PC-9 (cell line): ENCODE measurements at regions not wholly inside any gene's neighbourhood (a gene's known extent, or its start where the extent isn't known, plus 50 kb on each side); places are given as distances from the start of the nearest gene placed in this dataset.

Experiments
- BruUV-seq: library from RNA; stranded (reverse); fragments of 400-500 nt; replicated peaks from 2 replicates; lab custom pipeline; 2021; lab: Mats Ljungman, UMichigan
- CTCF ChIA-PET: fragments of 300-600 bp; sonication (Branson Sonifier 250); formaldehyde crosslinking; loops from one replicate; lab custom pipeline; 2022; ENCODE audit warnings: antibody characterized with exemption; lab: Charles Lee
- POLR2A ChIA-PET: fragments of 300-600 bp; sonication (Branson Sonifier 250); formaldehyde crosslinking; loops from one replicate; lab custom pipeline; 2022; ENCODE audit warnings: antibody characterized with exemption; ENCODE audit not compliant: unreplicated experiment; lab: Charles Lee
- DNase-seq, 2 experiments: peaks; one replicate each; pipeline versions ENCODE4 v3.0.0 to v3.0.0-alpha.2; 2015 to 2022; ENCODE audit warnings: mixed read lengths in 1 of 2
- H2AFZ ChIP-seq: fragments of 200-600 bp; sonication (generic); 2 replicates; pipeline ENCODE4 v1.8.1; 2017; ENCODE audit warnings: antibody characterized with exemption
- H3F3A ChIP-seq: fragments of 200-600 bp; sonication (generic); 2 replicates; pipeline ENCODE4 v1.8.1; 2017; ENCODE audit warnings: antibody characterized with exemption, mild to moderate bottlenecking, low read depth; ENCODE audit not compliant: insufficient read depth
- H3K27ac ChIP-seq: fragments of 200-600 bp; sonication (generic); 2 replicates; pipeline ENCODE4 v1.6.1; 2016; ENCODE audit warnings: mixed run types
- H3K27me3 ChIP-seq: fragments of 200-600 bp; sonication (generic); 2 replicates; pipeline ENCODE4 v1.6.1; 2016; ENCODE audit warnings: low read depth, mixed run types; ENCODE audit not compliant: insufficient read depth
- H3K36me3 ChIP-seq: fragments of 200-600 bp; sonication (generic); 2 replicates; pipeline ENCODE4 v1.6.1; 2016; ENCODE audit warnings: low read depth, mixed run types
- H3K4me1 ChIP-seq: fragments of 200-600 bp; sonication (generic); replicated peaks from 2 replicates; pipeline ENCODE4 v1.6.1; 2016; ENCODE audit warnings: mixed run types; ENCODE audit not compliant: insufficient read depth
- H3K4me2 ChIP-seq: fragments of 200-600 bp; sonication (generic); 2 replicates; pipeline ENCODE4 v1.6.1; 2017; ENCODE audit warnings: mixed run types
- H3K4me3 ChIP-seq: fragments of 200-600 bp; sonication (generic); 2 replicates; pipeline ENCODE4 v1.6.1; 2016; ENCODE audit warnings: mixed run types
- H3K79me2 ChIP-seq: fragments of 200-600 bp; sonication (generic); 2 replicates; pipeline ENCODE4 v1.6.1; 2017; ENCODE audit warnings: low read depth, mixed run types
- H3K9me2 ChIP-seq: fragments of 200-600 bp; sonication (generic); 2 replicates; pipeline ENCODE4 v1.8.1; 2017; ENCODE audit warnings: mild to moderate bottlenecking; ENCODE audit not compliant: insufficient read depth
- H3K9me3 ChIP-seq: fragments of 200-600 bp; sonication (generic); 2 replicates; pipeline ENCODE4 v1.8.1; 2016; ENCODE audit warnings: low read depth; ENCODE audit not compliant: insufficient read depth
- H4K20me1 ChIP-seq: fragments of 200-600 bp; sonication (generic); 2 replicates; pipeline ENCODE4 v1.8.1; 2017; ENCODE audit not compliant: insufficient read depth
- EZH2 ChIP-seq: fragments of 200-600 bp; sonication (generic); IDR thresholded peaks from 2 replicates; pipeline ENCODE4 v1.8.0; 2017; ENCODE audit warnings: antibody characterized with exemption, low read depth
- intact Hi-C: fragments of 100-400 bp; cut with micrococcal nuclease; formaldehyde crosslinking; loops from one replicate; pipeline ENCODE4 v1.10.0; 2022; ENCODE audit not compliant: unreplicated experiment
- TF ChIP-seq, protein P1 (sequence below): fragments of 200-600 bp; sonication (generic); conservative IDR thresholded peaks from 2 replicates; pipeline ENCODE4 v1.6.1; 2017; ENCODE audit warnings: mixed run types, antibody characterized with exemption, mild to moderate bottlenecking, moderate library complexity

DNA sequence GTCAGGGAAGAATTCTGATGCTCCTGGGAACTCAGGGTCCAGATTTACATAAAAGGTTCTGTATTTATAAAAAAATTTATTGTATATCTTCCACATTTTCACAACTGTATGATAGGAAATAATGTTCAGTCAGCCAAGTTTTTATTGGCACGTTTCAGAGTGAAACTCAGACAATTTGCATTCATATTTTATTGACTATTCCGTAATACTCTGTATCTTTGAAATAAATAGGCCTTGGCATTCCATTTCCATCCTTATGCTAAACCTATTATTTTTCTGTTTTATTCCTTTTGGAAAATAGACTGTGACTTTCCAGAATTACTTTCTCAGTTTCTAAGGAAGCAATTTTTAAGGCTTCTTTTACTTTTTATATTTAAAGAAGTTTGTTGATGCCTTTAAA, 329.0 kb downstream of the OLFM3 start:
- no TSS peak for BruUV-seq
- Histone ChIP-seq H3K79me2 (no peaks in the 10 kb centered on the region), H4K20me1 (no peaks in the 10 kb centered on the region), H3K27me3 (no peaks in the 10 kb centered on the region), H3F3A (no peaks in the 10 kb centered on the region), H3K27ac (no peak overlapping the region), H3K4me2 (no peak overlapping the region), H3K9me3 (0 out of 2 replicates have a peak, but pooled peaks cover 10% of the 10 kb centered on the region), H3K4me1 (no peaks in the 10 kb centered on the region), H3K9me2 (no peaks in the 10 kb centered on the region), H3K36me3 (no peaks in the 10 kb centered on the region), H2AFZ (no peak overlapping the region), H3K4me3 (no peak overlapping the region)
- TF ChIP-seq EZH2, result no peak
- TF ChIP-seq, protein P1, sequence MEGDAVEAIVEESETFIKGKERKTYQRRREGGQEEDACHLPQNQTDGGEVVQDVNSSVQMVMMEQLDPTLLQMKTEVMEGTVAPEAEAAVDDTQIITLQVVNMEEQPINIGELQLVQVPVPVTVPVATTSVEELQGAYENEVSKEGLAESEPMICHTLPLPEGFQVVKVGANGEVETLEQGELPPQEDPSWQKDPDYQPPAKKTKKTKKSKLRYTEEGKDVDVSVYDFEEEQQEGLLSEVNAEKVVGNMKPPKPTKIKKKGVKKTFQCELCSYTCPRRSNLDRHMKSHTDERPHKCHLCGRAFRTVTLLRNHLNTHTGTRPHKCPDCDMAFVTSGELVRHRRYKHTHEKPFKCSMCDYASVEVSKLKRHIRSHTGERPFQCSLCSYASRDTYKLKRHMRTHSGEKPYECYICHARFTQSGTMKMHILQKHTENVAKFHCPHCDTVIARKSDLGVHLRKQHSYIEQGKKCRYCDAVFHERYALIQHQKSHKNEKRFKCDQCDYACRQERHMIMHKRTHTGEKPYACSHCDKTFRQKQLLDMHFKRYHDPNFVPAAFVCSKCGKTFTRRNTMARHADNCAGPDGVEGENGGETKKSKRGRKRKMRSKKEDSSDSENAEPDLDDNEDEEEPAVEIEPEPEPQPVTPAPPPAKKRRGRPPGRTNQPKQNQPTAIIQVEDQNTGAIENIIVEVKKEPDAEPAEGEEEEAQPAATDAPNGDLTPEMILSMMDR, result no peak
- ChIA-PET CTCF (no interaction called here), POLR2A (no interaction called here)
- no peak for DNase-seq
- intact Hi-C loops, result no loop called here

DNA sequence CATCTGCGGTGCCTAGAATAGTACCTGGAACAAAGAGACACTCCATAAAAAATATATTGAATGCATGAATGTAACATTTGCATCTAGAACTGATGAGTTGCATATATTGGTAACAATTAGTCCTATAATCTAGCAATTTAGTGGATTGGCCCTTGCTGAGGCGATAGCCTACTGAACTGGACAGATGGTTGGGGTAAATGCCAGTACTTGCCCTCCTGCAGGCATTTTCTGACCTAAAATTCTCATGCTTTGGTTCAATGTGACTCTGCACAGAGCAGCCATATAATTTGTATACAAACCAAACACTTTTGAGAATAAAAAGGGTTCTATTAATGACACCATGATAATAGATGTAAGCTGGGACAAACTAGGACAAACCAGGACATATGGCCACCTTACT, 313.6 kb downstream of the OLFM3 start:
- ChIA-PET CTCF (no interaction called here), POLR2A (no interaction called here)
- BruUV-seq, result no TSS peak
- no peaks in the 10 kb centered on the region for H4K20me1 ChIP-seq
- no peak overlapping the region for H3K4me3 ChIP-seq
- no peaks in the 10 kb centered on the region for H3K9me3 ChIP-seq
- no peaks in the 10 kb centered on the region for H3K9me2 ChIP-seq
- H3K27ac ChIP-seq, result no peak overlapping the region
- intact Hi-C loops, result no loop called here
- H3F3A ChIP-seq, result no peaks in the 10 kb centered on the region
- H3K36me3 ChIP-seq, result no peaks in the 10 kb centered on the region
- H2AFZ ChIP-seq, result no peak overlapping the region
- no peak for DNase-seq
- H3K4me2 ChIP-seq, result no peak overlapping the region
- TF ChIP-seq EZH2, result no peak
- TF ChIP-seq, protein P1, result no peak
- H3K79me2 ChIP-seq, result no peaks in the 10 kb centered on the region
- H3K4me1 ChIP-seq, result no peaks in the 10 kb centered on the region
- no peaks in the 10 kb centered on the region for H3K27me3 ChIP-seq

DNA sequence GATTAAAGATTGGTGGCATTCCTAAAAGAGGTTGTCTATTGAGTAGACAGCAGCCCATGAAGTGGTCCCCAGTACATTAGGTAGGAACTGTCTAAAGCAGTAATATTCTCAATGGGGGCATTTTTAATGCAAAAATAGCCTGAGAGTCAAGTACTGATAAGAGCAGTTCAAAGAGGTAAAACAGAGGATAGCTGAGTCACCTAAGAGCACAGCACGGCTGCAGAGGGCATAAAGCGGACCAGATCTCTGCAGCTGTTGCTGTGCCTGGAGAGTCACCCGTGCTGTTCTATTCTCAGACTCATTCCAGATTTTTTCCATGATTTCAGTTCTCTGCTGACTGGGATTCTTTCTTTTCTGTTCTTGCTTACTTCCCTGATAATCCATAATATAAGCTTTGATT, 313.2 kb downstream of the OLFM3 start:
- H2AFZ ChIP-seq, result 0 out of 2 replicates have a peak overlapping the region, but pooled peaks have one; percentile 12
- H3K79me2 ChIP-seq, result no peaks in the 10 kb centered on the region
- no peaks in the 10 kb centered on the region for H4K20me1 ChIP-seq
- intact Hi-C loops, result no loop called here
- no peaks in the 10 kb centered on the region for H3F3A ChIP-seq
- no peaks in the 10 kb centered on the region for H3K36me3 ChIP-seq
- BruUV-seq, result no TSS peak
- H3K4me1 ChIP-seq, result no peaks in the 10 kb centered on the region
- ChIA-PET CTCF (no interaction called here), POLR2A (no interaction called here)
- no peak overlapping the region for H3K4me2 ChIP-seq
- H3K27me3 ChIP-seq, result no peaks in the 10 kb centered on the region
- TF ChIP-seq, protein P1, result no peak
- no peak for TF ChIP-seq EZH2
- no peaks in the 10 kb centered on the region for H3K9me3 ChIP-seq
- no peak overlapping the region for H3K4me3 ChIP-seq
- H3K27ac ChIP-seq, result no peak overlapping the region
- H3K9me2 ChIP-seq, result no peaks in the 10 kb centered on the region
- DNase-seq, result no peak
